ENCODE measurements at regions not wholly inside any gene's neighbourhood (a gene's known extent, or its start where the extent isn't known, plus 50 kb on each side); places are given as distances from the start of the nearest gene placed in this dataset.

- TF ChIP-seq ESRRA (IDR thresholded peaks at IDR 0.05; ENCODE audit: borderline replicate concordance, low read length) (no peak), ZFP36 (IDR thresholded peaks at IDR 0.05; ENCODE audit: borderline replicate concordance, partially characterized antibody) (no peak)
- no peak overlapping the region for H3K4me2 ChIP-seq
- no peak overlapping the region for H3K27ac ChIP-seq
- ChIA-PET POLR2A (no interaction called here), CTCF (interaction anchor here (1.0 to 2.2 kb wide), 4 partner anchors 10 to 1216 kb away, joined by 4 to 5 read pairs (median 5); no protein-coding TSS in a partner anchor)
- FAIRE-seq (no peak), ATAC-seq (no peak), DNase-seq (ENCODE audit: low read depth in 1 of 2, low spot score in 1 of 2) (no peak)
- H3K4me3 ChIP-seq = no peak overlapping the region
- peaks cover 14% of the 10 kb centered on the region for H3K4me1 ChIP-seq
- 53% methylated on average over 3 of the region's 3 CpGs for WGBS (ENCODE audit: missing lambda C conversion rate)
- H3K9me3 ChIP-seq = no peaks in the 10 kb centered on the region
Measured at GRCh38 chr2:67645280-67646138, 248.4 kb downstream of the ETAA1 start.

GRCh38 chr2:67646714-67647333, 249.7 kb downstream of the ETAA1 start:
- no peaks in the 10 kb centered on the region for H3K9me3 ChIP-seq
- H3K4me2 ChIP-seq = no peak overlapping the region
- POLR2A ChIA-PET = no interaction called here
- H3K27ac ChIP-seq = no peak overlapping the region
- ATAC-seq (no peak), DNase-seq (ENCODE audit: low read depth in 1 of 2, low spot score in 1 of 2) (no peak), FAIRE-seq (no peak)
- 73% methylated on average over 6 of the region's 6 CpGs for WGBS (ENCODE audit: missing lambda C conversion rate)
- no peak overlapping the region for H3K4me3 ChIP-seq
- CTCF ChIA-PET = interaction anchor here (0.5 to 2.2 kb wide), 6 partner anchors 11 to 1217 kb away, joined by 3 to 5 read pairs (median 4); no protein-coding TSS in a partner anchor
- TF ChIP-seq ZC3H11A (IDR thresholded peaks at IDR 0.05) (no peak), CHD2 (IDR thresholded peaks at IDR 0.05; ENCODE audit: low read length, partially characterized antibody) (no peak), TFCP2L1 (CRISPR knock-in tag; IDR thresholded peaks at IDR 0.05) (no peak), ZSCAN20 (CRISPR knock-in tag; IDR thresholded peaks at IDR 0.05) (no peak), ELK1 (IDR thresholded peaks at IDR 0.05; ENCODE audit: low read depth, low read length) (no peak), BCL3 (IDR thresholded peaks at IDR 0.05) (no peak), POLR2AphosphoS2 (conservative IDR thresholded peaks at IDR 0.05; ENCODE audit: low read length) (no peak), BHLHE40 (IDR thresholded peaks at IDR 0.05; ENCODE audit: low read depth, low read length) (no peak), RNF2 (IDR thresholded peaks at IDR 0.05; ENCODE audit: borderline replicate concordance, low read depth) (no peak), JUN (IDR thresholded peaks at IDR 0.05) (no peak), EHMT2 (IDR thresholded peaks at IDR 0.05; ENCODE audit: low read depth) (no peak), POLR2A (IDR thresholded peaks at IDR 0.05; ENCODE audit: low read length) (no peak)
- H3K4me1 ChIP-seq = peaks cover 22% of the 10 kb centered on the region

DNA sequence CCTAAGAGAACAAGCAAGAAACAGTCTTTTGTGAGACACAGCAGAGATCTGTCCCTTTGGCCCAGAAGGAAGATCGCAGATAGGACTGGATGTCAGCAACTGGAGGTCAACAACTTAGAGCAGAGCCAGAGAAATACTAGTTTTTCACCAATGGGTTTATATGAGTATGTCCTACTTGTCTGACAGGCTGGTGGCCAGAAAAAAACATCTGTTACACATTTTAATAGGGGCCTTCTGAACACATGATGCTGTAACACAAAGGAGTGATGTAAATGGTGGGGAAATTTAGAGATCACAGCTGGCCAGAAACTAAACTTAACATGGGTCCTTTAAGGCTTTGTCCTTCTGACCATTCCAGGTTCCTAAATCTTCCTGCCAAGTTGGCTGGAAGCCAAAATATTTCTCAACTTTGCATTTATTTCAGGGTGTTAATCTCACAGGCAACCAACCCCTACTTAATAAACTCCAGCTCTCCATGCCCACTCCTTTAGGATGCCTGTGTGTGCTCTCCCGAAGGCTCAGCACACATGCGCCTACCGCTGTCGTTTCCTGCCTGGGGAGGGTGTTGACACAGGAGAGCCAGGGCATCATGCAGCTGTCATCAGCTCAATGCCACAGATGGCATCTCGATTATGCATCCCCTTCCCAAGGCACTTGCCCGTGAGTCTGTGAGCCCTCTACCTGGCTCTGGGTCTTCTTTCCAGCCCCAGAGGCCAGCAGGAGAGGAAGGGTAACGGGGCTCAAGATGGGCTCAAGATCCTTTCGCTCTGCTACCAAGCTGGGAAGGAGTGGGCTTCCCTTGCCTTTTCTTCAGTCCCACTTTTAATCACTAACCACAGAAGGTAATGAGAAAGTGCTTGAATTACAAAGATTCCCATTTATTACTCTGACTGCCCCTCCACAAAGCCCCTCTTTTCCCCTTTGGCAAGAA, 252.5 kb downstream of the ETAA1 start:
- H3K4me3 ChIP-seq = no peak overlapping the region
- H3K9me3 ChIP-seq = no peaks in the 10 kb centered on the region
- H3K27ac ChIP-seq = peak overlapping the region; percentile 48 to 78
- DNase-seq (ENCODE audit: low read depth in 1 of 2, low spot score in 1 of 2) = peak in 1 of 2 experiments; percentile 21
- peaks cover 22% of the 10 kb centered on the region for H3K4me1 ChIP-seq
- peak in 1 of 2 experiments; percentile 48; a peak in 3 of 6 replicates for ATAC-seq
- POLR2A ChIA-PET = interaction anchor here (1.4 kb wide), 1 partner anchor 1215 kb away, joined by 4 read pairs; the partner anchor contains the start of gene MEIS1
- TF ChIP-seq CEBPB (IDR thresholded peaks at IDR 0.05) = 0 out of 4 replicates have a peak, but pooled peaks of 1 of the 2 experiments have one; percentile 9
- TF ChIP-seq SMC3 (IDR thresholded peaks at IDR 0.05) = 0 out of 3 replicates have a peak, but pooled peaks have one; percentile 12
- TF ChIP-seq POLR2A (IDR thresholded peaks at IDR 0.05; ENCODE audit: low read length) = no peak
- no peak for FAIRE-seq
- CTCF ChIA-PET = interaction anchor here (0.7 to 4.6 kb wide), 23 partner anchors 10 to 1225 kb away, joined by 3 to 42 read pairs (median 5); no protein-coding TSS in a partner anchor
- 65% methylated on average over 9 of the region's 9 CpGs for WGBS (ENCODE audit: missing lambda C conversion rate)
- peak overlapping the region; percentile 42; the same call in 2 of the 3 replicates for H3K4me2 ChIP-seq
